Colonic mucosa (tissue), 4 donors: ENCODE measurements at regions not wholly inside any gene's neighbourhood (a gene's known extent, or its start where the extent isn't known, plus 50 kb on each side); places are given as distances from the start of the nearest gene placed in this dataset.

Experiments
- DNase-seq: peaks from one replicate; pipeline ENCODE4 v3.0.0-alpha.2; 2020
- H3K27ac ChIP-seq: fragments of 200-600 bp; one replicate; pipeline ENCODE4 v1.8.0; 2021
- H3K27me3 ChIP-seq: fragments of 200-600 bp; one replicate; pipeline ENCODE4 v1.8.0; 2021
- H3K36me3 ChIP-seq: fragments of 200-600 bp; one replicate; pipeline ENCODE4 v1.8.0; 2021
- H3K4me1 ChIP-seq: fragments of 200-600 bp; one replicate; pipeline ENCODE4 v1.8.0; 2021; ENCODE audit warnings: mild to moderate bottlenecking
- H3K4me3 ChIP-seq: fragments of 200-600 bp; one replicate; pipeline ENCODE4 v1.8.0; 2021
- H3K9ac ChIP-seq, 2 donors: one replicate each; pipeline ENCODE4 v1.7.0; 2013; ENCODE audit warnings: control low read depth in 2 of 2, low read depth in 2 of 2, low read length in 2 of 2
- H3K9me3 ChIP-seq: fragments of 200-600 bp; one replicate; pipeline ENCODE4 v1.8.0; 2021
- intact Hi-C: fragments of 100-400 bp; cut with DNase I; formaldehyde crosslinking; loops from one replicate; pipeline ENCODE4 v1.14.1; 2022
- TF ChIP-seq, protein P1 (sequence below): fragments of 200-600 bp; IDR thresholded peaks from one replicate; pipeline ENCODE4 v1.8.0; 2022; ENCODE audit warnings: antibody characterized with exemption, mild to moderate bottlenecking
- donor health status: healthy.
- donor health status: DM: no; HTN: no; CAD: no.
- donor health status: DM: no; HTN: no; CAD: no.

DNA sequence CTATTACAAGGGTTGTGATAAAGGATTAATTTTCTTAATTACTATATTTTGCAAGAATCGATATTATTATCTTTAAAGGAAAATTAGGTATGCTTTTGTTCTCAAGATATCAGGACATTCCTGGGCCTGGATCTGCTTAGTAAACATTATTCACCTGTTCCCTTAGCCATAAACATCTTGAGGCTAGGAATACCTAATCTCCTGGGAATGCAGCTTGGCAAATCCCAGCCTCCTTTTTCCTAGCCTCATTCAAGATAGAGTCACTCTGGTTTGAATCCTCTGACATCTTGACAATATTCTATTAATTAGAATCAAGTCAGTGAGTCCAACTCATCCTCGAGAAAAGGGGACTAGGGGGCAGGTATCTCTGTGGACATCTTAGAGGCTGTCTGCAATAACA is 327.1 kb downstream of the STIM2 start:
- Histone ChIP-seq H3K27me3 (no peaks in the 10 kb centered on the region), H3K36me3 (no peaks in the 10 kb centered on the region), H3K4me3 (no peak overlapping the region), H3K9me3 (no peaks in the 10 kb centered on the region), H3K27ac (no peak overlapping the region), H3K9ac (no peak overlapping the region), H3K4me1 (no peaks in the 10 kb centered on the region)
- intact Hi-C loops: no loop called here
- DNase-seq: no peak
- TF ChIP-seq, protein P1, sequence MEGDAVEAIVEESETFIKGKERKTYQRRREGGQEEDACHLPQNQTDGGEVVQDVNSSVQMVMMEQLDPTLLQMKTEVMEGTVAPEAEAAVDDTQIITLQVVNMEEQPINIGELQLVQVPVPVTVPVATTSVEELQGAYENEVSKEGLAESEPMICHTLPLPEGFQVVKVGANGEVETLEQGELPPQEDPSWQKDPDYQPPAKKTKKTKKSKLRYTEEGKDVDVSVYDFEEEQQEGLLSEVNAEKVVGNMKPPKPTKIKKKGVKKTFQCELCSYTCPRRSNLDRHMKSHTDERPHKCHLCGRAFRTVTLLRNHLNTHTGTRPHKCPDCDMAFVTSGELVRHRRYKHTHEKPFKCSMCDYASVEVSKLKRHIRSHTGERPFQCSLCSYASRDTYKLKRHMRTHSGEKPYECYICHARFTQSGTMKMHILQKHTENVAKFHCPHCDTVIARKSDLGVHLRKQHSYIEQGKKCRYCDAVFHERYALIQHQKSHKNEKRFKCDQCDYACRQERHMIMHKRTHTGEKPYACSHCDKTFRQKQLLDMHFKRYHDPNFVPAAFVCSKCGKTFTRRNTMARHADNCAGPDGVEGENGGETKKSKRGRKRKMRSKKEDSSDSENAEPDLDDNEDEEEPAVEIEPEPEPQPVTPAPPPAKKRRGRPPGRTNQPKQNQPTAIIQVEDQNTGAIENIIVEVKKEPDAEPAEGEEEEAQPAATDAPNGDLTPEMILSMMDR: no peak

DNA sequence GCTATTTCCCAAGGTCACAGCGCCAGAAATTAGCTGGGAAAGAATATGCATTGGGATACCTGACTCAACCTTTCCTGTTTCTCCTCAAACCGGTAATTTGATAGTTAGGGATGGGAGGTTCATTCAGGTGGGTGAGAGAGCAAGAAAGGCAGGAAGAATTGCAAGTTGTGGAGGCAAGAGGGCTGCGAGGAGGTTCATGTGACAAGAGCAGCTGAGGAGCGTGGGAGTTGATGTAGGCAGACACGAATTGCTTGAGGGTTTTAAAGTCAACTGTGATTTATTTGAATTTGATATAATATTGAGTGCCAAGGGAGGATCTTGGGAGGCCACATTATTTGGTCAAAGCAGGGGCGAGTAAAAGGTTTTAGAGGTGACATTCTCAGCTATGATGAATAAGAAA is 329.0 kb downstream of the STIM2 start:
- intact Hi-C loops: no loop called here
- no peak for DNase-seq
- Histone ChIP-seq H3K9ac (no peak overlapping the region), H3K4me3 (no peak overlapping the region), H3K36me3 (no peaks in the 10 kb centered on the region), H3K27me3 (no peaks in the 10 kb centered on the region), H3K9me3 (no peaks in the 10 kb centered on the region), H3K27ac (no peak overlapping the region), H3K4me1 (no peaks in the 10 kb centered on the region)
- TF ChIP-seq, protein P1: no peak

DNA sequence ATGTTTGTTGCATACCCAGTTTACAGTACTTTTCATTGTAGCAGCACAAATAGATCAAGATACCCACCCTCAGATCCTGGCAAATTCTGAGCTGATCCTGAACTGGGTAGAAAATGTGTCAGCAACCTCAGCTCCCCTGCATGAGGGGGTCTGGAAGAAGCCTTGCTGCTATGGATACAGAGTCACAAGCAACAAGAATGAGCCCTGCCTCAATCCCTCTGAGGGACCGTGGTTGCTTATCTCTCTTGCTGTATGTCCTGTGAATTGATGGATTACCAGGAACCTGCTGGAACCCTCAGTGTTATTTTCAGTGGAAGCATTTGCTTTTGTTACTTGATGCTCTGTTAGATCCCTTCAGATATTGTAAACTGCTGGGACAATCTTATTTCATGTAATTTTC is 331.0 kb downstream of the STIM2 start:
- intact Hi-C loops: no loop called here
- DNase-seq: no peak
- TF ChIP-seq, protein P1: no peak
- no peaks in the 10 kb centered on the region for H3K36me3 ChIP-seq
- no peaks in the 10 kb centered on the region for H3K9me3 ChIP-seq
- no peak overlapping the region for H3K27ac ChIP-seq
- H3K27me3 ChIP-seq: no peaks in the 10 kb centered on the region
- H3K9ac ChIP-seq: no peak overlapping the region
- H3K4me1 ChIP-seq: no peaks in the 10 kb centered on the region
- no peak overlapping the region for H3K4me3 ChIP-seq

DNA sequence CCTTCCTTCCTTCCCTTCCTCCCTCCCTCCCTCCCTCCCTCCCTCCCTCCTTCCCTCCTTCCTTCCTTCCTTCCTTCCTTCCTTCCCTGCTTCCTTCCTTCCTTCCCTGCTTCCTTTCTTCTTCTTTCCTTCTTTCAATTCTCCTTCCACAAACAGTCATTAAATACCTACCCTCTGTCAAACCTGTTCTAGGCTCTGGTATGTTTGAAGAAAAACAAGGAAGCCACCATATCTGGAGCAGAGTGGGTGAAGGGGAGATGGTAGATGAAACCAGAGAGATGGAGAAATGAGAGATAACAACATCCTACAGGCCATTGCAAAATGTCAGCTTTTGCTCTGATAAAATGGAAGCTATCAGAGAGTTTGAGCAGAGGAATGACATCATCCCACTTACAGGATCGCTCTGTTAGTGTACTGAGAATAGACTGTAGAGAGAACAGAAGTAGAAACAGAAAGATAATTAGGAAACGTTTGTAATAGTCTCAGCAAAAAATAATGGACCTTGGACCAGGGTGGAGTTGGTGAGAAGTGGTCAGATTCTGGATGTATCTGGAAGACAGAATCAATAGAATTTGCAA is 334.0 kb downstream of the STIM2 start:
- no peak overlapping the region for H3K4me3 ChIP-seq
- no peaks in the 10 kb centered on the region for H3K4me1 ChIP-seq
- no peaks in the 10 kb centered on the region for H3K9me3 ChIP-seq
- no peak overlapping the region for H3K27ac ChIP-seq
- DNase-seq: no peak
- intact Hi-C loops: no loop called here
- TF ChIP-seq, protein P1: no peak
- no peaks in the 10 kb centered on the region for H3K36me3 ChIP-seq
- H3K9ac ChIP-seq: no peak overlapping the region
- no peaks in the 10 kb centered on the region for H3K27me3 ChIP-seq

DNA sequence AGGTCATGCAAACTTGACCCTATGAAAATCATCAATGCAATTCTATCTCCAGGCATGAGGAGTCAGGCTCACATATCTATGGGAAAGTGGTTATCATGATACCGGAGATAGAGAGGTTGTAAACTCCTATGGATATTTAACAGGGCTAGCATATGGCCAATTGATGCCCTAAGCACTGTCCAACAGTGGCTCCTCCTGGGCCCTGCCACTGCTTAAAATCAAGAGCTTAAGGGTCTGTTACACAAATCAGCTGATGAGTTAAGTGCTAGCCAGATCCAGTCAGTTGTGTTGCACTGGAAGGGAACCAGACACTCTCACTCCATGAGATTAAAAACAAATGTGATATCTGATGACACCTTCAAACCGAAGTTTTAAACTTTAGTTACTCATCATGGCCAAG is 337.6 kb downstream of the STIM2 start:
- Histone ChIP-seq H3K4me3 (no peak overlapping the region), H3K36me3 (no peaks in the 10 kb centered on the region), H3K4me1 (no peaks in the 10 kb centered on the region), H3K27me3 (no peaks in the 10 kb centered on the region), H3K27ac (no peak overlapping the region), H3K9me3 (no peaks in the 10 kb centered on the region), H3K9ac (no peak overlapping the region)
- TF ChIP-seq, protein P1: no peak
- no peak for DNase-seq
- intact Hi-C loops: no loop called here
